Muscle of back (tissue), 3 donors: ENCODE measurements at regions not wholly inside any gene's neighbourhood (a gene's known extent, or its start where the extent isn't known, plus 50 kb on each side); places are given as distances from the start of the nearest gene placed in this dataset.
A peak's percentile ranks its signal among the peaks of the same experiment; 100 is the strongest.
"Not testable (repeated sequence)": the region's sequence is repeated elsewhere in the genome, so short reads cannot be mapped to it uniquely, and the experiment has no call there.

Experiments used
- DNase-seq, 3 donors: peaks; one replicate each; pipeline versions ENCODE4 v3.0.0 to v3.0.0-alpha.2; 2013

GRCh38 chr13:73808318-73808717 lies 325.9 kb downstream of the KLF12 start:
- no peak for DNase-seq

DNA sequence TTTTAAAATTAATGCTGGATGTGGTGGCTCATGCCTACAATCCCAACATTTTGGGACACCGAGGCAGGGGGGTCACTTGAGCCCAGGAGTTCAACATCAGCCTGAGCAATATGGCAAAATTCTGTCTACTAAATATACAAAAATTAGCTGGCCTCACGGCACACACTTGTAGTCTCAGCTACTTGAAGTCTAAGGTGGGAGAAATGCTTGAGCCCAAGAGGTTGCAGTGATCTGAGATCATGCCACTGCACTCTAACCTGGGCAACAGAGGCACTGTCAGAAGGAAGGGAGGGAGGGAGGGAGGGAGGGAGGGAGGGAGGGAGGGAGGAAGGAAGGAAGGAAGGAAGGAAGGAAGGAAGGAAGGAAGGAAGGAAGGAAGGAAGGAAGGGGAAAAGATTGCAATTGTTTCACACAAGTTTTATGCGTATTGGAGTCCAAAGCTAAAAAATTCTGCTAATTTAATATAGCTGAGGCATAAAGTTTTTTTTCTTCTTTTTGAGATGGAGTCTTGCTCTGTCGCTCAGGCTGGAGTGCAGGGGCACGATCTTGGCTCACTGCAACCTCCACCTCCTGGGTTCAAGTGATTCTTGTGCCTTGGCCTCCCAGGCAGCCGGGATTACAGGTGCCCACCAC lies 328.8 kb downstream of the KLF12 start:
- not testable (repeated sequence) for DNase-seq

- DNase-seq = peak in 1 of 3 donors; percentile 24
These were observed 330.2 kb downstream of the KLF12 start for GRCh38 chr13:73803997-73804396.

- no peak for DNase-seq
These were observed 334.2 kb downstream of the KLF12 start for GRCh38 chr13:73800011-73800410.

DNA sequence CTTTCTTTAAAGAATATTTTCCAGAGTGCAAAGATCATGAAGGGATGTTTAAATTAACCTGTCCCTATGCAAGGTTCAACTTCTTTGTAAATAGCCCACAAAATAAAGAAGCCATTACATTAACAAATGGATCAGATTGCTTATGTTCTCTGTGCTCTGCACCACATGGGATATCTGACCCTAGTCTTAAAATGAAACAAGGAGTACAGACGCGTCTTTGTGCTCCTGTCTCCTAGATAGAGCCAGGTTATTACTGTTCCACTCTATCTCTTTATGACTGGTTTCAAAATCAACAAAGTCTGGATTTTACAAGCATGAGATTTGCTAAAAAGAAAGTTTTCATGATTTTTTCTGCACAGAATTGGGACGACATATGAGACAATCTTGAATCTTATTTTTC lies 339.4 kb downstream of the KLF12 start:
- no peak for DNase-seq

GRCh38 chr13:73793361-73793760 lies 340.8 kb downstream of the KLF12 start:
- DNase-seq = no peak

- no peak for DNase-seq
These were observed 341.4 kb downstream of the KLF12 start for GRCh38 chr13:73792796-73793195.

GRCh38 chr13:73782450-73783449 lies 351.5 kb downstream of the KLF12 start:
- no peak for DNase-seq

DNA sequence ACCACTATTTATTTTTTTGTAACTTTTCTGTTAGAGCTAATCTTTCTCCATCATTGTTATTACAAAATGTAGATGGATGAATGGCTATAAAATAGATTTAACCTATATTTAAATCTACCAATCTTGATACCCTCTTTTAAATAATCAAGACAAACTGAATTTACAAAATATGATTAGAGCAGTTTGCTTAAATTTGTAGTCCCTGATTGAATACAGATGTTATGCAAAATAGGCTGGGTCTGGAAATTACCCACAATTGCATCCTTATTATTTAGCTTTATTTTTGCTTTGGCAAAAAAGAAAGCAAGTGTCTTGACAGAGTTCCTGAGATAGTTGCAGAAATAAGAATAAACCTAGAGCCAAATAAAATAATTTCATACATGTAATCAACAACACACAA lies 352.8 kb downstream of the KLF12 start:
- DNase-seq = no peak

GRCh38 chr13:73779881-73780280 lies 354.3 kb downstream of the KLF12 start:
- DNase-seq = no peak

DNA sequence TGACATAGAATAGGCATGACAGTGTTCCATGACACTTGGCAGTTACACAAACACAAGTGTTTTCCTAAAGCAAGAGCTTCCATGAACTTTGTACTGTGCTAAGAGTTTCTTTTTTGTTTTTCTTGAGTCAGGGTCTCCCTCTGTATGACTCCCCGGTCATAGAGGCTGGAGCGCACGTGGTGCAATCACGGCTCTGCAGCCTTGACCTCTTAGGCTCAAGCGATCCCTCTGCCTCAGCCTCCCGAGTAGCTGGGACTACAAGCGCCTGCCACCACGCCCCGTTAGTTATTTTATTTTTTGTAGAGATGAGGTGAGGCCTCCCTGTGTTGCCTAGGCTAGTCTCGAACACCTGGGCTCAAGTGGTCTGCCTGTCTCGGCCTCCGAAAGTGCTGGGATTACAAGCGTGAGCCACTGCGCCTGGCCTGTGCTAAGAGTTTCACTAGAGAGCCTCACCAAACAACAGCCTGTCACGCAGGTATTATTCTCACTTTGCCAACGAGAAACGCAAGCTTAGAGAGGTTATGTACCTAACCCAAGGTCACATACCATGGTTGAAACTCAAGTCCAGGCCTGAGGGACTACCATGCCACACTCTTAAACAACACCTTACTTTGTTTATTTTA lies 355.9 kb downstream of the KLF12 start:
- DNase-seq = no peak

DNA sequence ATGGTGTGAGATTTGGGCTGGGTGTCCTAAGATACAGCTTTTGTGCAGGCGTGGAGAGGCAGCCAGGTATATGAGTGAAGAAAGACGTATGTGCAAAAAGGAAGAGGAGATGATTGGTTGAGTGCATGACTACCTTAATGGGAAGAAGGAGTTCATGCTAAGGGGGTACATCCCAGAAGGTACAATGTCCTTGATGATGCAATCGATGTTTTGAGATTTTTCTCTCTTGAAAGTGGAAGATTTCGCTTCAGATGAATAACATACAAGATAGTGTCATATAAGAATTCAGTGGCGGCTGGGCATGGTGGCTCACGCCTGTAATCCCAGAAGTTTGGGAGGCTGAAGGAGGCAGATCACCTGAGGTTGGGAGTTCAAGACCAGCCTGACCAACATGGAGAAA lies 357.1 kb downstream of the KLF12 start:
- no peak for DNase-seq

DNA sequence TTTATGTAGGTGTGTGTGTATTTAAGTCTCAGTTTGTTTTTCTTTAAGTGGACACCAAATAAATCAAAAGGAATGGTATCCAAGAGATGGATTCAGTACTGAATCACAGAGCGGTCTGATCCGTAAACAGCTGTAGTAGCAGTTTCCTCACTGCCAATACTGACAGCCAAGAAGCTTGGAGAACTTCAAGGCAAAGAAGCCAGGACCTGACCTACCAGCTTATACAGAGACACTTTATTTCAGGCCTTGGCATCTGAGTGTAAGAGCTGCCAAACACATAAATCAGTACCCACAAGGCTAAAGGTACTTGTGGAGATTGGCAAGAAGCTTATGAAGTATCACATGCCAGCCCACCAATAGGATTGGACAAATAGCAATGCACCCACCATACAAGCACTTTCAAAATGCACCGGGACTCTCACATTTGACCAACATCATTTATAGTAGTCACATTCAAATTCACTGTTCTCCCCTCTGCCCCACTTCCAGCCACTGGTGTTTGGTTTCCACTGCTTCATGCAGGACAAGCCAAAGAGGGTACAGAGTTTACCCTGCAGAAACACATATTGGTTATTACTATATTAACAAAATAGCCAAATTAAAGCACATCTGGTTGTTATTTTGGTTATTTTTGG lies 357.9 kb downstream of the KLF12 start:
- peak in 1 of 3 donors; percentile 48 for DNase-seq

GRCh38 chr13:73773168-73773549 lies 361.0 kb downstream of the KLF12 start:
- no peak for DNase-seq

DNA sequence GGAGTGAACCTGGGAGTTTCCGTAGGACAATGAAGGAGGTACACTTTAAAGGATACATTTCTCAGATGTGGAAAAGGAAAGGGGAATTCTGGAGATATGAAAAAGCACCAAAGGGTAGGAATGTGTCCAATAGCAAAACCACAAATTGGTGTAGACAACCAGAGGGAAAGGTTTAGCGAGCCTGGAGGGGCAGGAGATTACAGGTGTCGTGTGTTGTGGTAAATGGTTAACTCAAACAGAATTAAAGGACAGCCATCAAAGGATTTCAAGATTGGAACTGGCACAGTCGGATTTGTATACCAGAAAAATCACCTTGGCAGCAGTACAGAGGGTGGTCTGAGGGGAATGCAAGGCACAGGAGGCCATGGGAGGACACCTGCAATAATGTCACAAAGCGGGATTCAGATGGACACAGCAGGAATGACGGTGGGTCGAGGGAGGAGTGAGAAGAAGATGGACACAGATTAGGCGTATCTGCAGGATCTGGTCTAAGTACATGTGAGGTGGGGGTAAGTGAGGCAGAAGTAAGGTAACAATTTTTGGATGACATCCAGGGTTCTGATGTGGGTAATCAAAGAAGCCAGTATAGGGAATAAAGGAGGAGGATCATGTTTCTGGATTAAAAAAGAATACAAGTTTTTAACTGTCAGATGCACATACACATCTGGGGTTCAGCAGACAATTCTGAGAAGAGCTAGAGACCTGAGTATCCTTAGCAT lies 361.6 kb downstream of the KLF12 start:
- DNase-seq = no peak

GRCh38 chr13:73767747-73768315 lies 366.4 kb downstream of the KLF12 start:
- DNase-seq = no peak

DNA sequence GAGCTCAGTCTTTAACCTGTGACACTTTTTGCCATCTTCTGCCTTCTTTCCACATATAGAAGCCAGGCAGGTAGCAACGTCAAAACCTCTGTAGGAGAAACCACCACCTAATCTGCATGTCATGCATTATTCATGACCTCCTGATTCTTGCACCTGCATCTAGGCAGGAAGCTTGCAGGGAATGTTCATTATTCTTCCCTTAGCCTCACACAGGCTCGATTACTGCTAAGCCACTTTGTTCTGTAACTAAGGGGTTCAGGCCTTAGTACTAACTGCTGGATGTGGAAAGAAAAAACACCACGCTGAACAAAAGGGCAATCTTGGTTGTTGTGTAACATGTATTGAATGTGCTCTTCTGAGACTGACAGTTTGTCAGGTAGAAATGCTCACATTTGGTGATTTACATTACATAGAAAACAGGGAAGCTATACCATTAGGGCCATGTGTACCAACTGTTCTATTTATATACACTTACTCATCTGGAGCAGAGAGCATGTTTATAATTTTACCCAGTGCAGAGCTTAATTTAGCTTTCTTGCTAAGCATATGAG lies 366.9 kb downstream of the KLF12 start:
- peak in 2 of 3 donors; percentile 16 to 39 for DNase-seq

GRCh38 chr13:73765651-73766384 lies 368.4 kb downstream of the KLF12 start:
- peak; percentile 93 to 98 (median 96) for DNase-seq

DNA sequence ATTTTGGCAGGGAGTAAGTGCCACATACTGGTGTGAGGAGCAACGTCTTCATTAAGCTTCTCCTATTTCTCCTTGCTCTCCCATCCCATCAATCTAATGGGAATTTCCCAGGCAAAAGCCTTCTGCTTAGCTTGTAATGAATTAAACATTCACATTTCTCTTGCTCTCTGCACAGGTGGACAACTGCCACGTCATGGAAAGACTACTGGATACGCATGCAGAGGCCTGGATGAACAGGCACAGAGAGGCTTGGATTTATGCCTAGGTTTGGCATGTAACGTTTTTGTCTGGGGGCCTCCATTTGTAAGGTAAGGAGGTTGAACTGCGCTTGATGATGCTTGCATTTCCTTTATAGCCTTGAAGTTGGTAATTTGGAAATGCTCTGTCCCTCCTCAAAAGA lies 374.8 kb downstream of the KLF12 start:
- DNase-seq = no peak
